ENCODE measurements at regions not wholly inside any gene's neighbourhood (a gene's known extent, or its start where the extent isn't known, plus 50 kb on each side); places are given as distances from the start of the nearest gene placed in this dataset.

- no peak for TF ChIP-seq CTCF (conservative IDR thresholded peaks at IDR 0.05; ENCODE audit: low read length)
- no peak for TF ChIP-seq EZH2phosphoT487 (IDR thresholded peaks at IDR 0.05; ENCODE audit: borderline replicate concordance)
These were observed 72.5 kb downstream of the ACTL7B start for GRCh38 chr9:108783326-108783725.

All from Loucy (cell line).